ENCODE measurements at regions not wholly inside any gene's neighbourhood (a gene's known extent, or its start where the extent isn't known, plus 50 kb on each side); places are given as distances from the start of the nearest gene placed in this dataset.
"Not testable (repeated sequence)": the region's sequence is repeated elsewhere in the genome, so short reads cannot be mapped to it uniquely, and the experiment has no call there.

- no peak for DNase-seq
Measured at GRCh38 chr2:54065411-54065810, 50.0 kb upstream of the ACYP2 start.

GRCh38 chr2:54063967-54064535 is 51.4 kb upstream of the ACYP2 start:
- no peak for DNase-seq

GRCh38 chr2:54062401-54062800 is 53.0 kb upstream of the ACYP2 start:
- no peak for DNase-seq

GRCh38 chr2:54061272-54061671 is 54.1 kb upstream of the ACYP2 start:
- no peak for DNase-seq

GRCh38 chr2:54059986-54060385 is 55.4 kb upstream of the ACYP2 start:
- DNase-seq = no peak

- no peak for DNase-seq
Measured at GRCh38 chr2:54059504-54059903, 55.9 kb upstream of the ACYP2 start.

GRCh38 chr2:54058449-54058848 is 57.0 kb upstream of the ACYP2 start:
- DNase-seq = no peak

GRCh38 chr2:54054774-54055173 is 60.6 kb upstream of the ACYP2 start:
- DNase-seq = no peak

GRCh38 chr2:54054271-54054670 is 61.1 kb upstream of the ACYP2 start:
- no peak for DNase-seq

- no peak for DNase-seq
Measured at GRCh38 chr2:54053830-54054229, 61.6 kb upstream of the ACYP2 start.

GRCh38 chr2:54052825-54053718 is 62.3 kb upstream of the ACYP2 start:
- peak; percentile 62 for DNase-seq

- no peak for DNase-seq
Measured at GRCh38 chr2:54050445-54050844, 65.0 kb upstream of the ACYP2 start.

GRCh38 chr2:54049365-54049764 is 66.0 kb upstream of the ACYP2 start:
- DNase-seq = no peak

GRCh38 chr2:54048896-54049295 is 66.5 kb upstream of the ACYP2 start:
- DNase-seq = not testable (repeated sequence)

GRCh38 chr2:54048117-54048785 is 67.2 kb upstream of the ACYP2 start:
- DNase-seq = peak; percentile 15

- DNase-seq = no peak
Measured at GRCh38 chr2:54047658-54048057, 67.8 kb upstream of the ACYP2 start.

- DNase-seq = no peak
Measured at GRCh38 chr2:54047091-54047490, 68.3 kb upstream of the ACYP2 start.

GRCh38 chr2:54042897-54043620 is 72.3 kb upstream of the PSME4 start:
- DNase-seq = no peak

GRCh38 chr2:54042341-54042740 is 71.5 kb upstream of the PSME4 start:
- no peak for DNase-seq

GRCh38 chr2:54041135-54041534 is 70.3 kb upstream of the PSME4 start:
- no peak for DNase-seq

GRCh38 chr2:54040685-54041084 is 69.9 kb upstream of the PSME4 start:
- no peak for DNase-seq

- no peak for DNase-seq
Measured at GRCh38 chr2:54040250-54040649, 69.5 kb upstream of the PSME4 start.

- DNase-seq = no peak
Measured at GRCh38 chr2:54038835-54039234, 68.0 kb upstream of the PSME4 start.
